HUES48 (cell line): ENCODE measurements at regions not wholly inside any gene's neighbourhood (a gene's known extent, or its start where the extent isn't known, plus 50 kb on each side); places are given as distances from the start of the nearest gene placed in this dataset.
"Not testable (repeated sequence)": the region's sequence is repeated elsewhere in the genome, so short reads cannot be mapped to it uniquely, and the experiment has no call there.

Source experiments
- H3K27ac ChIP-seq: one replicate; pipeline ENCODE4 v1.7.0; 2013; ENCODE audit warnings: low read depth, low read length, inconsistent platforms
- H3K27me3 ChIP-seq: 2 replicates; pipeline ENCODE4 v1.6.1; 2013; ENCODE audit warnings: mild to moderate bottlenecking, low read length; ENCODE audit not compliant: control insufficient read depth, insufficient read depth
- H3K36me3 ChIP-seq: 2 replicates; pipeline ENCODE4 v1.6.1; 2013; ENCODE audit warnings: low read length; ENCODE audit not compliant: control insufficient read depth, insufficient read depth
- H3K4me1 ChIP-seq: 2 replicates; pipeline ENCODE4 v1.6.1; 2013; ENCODE audit warnings: mild to moderate bottlenecking, low read length; ENCODE audit not compliant: control insufficient read depth, insufficient read depth
- H3K4me3 ChIP-seq: 2 replicates; pipeline ENCODE4 v1.5.1; 2013; ENCODE audit warnings: mild to moderate bottlenecking, low read depth, low read length
- H3K9ac ChIP-seq: 2 replicates; pipeline ENCODE4 v1.6.1; 2013; ENCODE audit warnings: mild to moderate bottlenecking, low read depth, low read length, moderate library complexity
- H3K9me3 ChIP-seq: 2 replicates; pipeline ENCODE4 v1.6.1; 2013; ENCODE audit warnings: low read length; ENCODE audit not compliant: control insufficient read depth, insufficient read depth

GRCh38 chr10:57692255-57692980 lies 575.3 kb downstream of the IPMK start:
- H3K4me3 ChIP-seq: no peak overlapping the region
- H3K9me3 ChIP-seq: no peaks in the 10 kb centered on the region
- H3K4me1 ChIP-seq: no peaks in the 10 kb centered on the region
- no peak overlapping the region for H3K27ac ChIP-seq
- H3K9ac ChIP-seq: no peak overlapping the region
- H3K27me3 ChIP-seq: no peaks in the 10 kb centered on the region
- H3K36me3 ChIP-seq: no peaks in the 10 kb centered on the region

GRCh38 chr10:57689596-57690297 lies 577.9 kb downstream of the IPMK start:
- H3K36me3 ChIP-seq: no peaks in the 10 kb centered on the region
- H3K27me3 ChIP-seq: no peaks in the 10 kb centered on the region
- H3K27ac ChIP-seq: no peak overlapping the region
- H3K9me3 ChIP-seq: no peaks in the 10 kb centered on the region
- H3K4me3 ChIP-seq: no peak overlapping the region
- H3K9ac ChIP-seq: no peak overlapping the region
- no peaks in the 10 kb centered on the region for H3K4me1 ChIP-seq

DNA sequence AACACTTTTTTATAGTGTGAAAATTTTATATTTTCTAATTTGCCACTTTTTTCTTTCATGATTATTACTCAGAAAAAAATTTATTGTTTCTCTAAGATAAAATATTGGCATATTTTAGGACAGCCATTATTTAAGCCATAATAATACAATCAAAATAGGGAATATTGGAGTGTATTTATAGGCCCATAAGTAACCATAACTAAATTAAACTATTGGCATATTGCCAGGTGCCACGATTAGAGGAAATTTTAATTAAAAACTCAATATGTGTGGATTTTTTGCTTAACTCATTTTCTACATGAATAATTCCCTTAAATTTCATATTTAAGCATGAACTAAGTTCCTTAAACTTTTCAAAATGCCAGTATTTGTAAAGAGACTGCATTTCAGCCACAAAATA lies 587.8 kb downstream of the IPMK start:
- Histone ChIP-seq H3K27ac (no peak overlapping the region), H3K27me3 (no peaks in the 10 kb centered on the region), H3K9ac (no peak overlapping the region), H3K9me3 (no peaks in the 10 kb centered on the region), H3K36me3 (no peaks in the 10 kb centered on the region), H3K4me3 (no peak overlapping the region), H3K4me1 (no peaks in the 10 kb centered on the region)

- H3K9ac ChIP-seq: no peak overlapping the region
- no peak overlapping the region for H3K27ac ChIP-seq
- no peak overlapping the region for H3K4me3 ChIP-seq
- H3K4me1 ChIP-seq: no peaks in the 10 kb centered on the region
- no peaks in the 10 kb centered on the region for H3K9me3 ChIP-seq
- H3K27me3 ChIP-seq: no peaks in the 10 kb centered on the region
- no peaks in the 10 kb centered on the region for H3K36me3 ChIP-seq
Measured at GRCh38 chr10:57675125-57675524, 592.6 kb downstream of the IPMK start.

DNA sequence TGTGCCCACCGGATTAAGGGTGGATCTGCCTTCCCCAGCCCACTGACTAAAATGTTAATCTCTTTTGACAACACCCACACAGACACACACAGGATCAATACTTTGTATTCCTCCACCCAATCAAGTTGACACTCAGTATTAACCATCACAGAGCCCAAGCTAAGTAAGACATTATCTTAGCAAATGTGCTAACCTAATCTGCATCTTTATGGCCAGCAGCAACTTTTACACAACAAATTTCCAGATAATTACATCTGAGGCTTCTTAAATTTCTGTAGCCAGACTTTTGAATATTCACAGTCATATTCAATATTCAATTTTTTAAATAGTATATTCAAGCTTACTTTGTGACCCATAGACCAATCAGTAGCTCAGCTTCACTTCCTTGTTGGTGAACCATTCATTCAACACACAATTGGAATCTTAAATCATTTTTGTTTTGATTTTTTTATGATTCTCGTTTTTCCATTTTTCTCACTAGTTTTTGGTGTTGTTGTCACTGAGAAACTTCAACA lies 594.2 kb downstream of the IPMK start:
- Histone ChIP-seq H3K27me3 (no peaks in the 10 kb centered on the region), H3K9me3 (no peaks in the 10 kb centered on the region), H3K9ac (no peak overlapping the region), H3K36me3 (no peaks in the 10 kb centered on the region), H3K4me1 (no peaks in the 10 kb centered on the region), H3K27ac (no peak overlapping the region), H3K4me3 (no peak overlapping the region)

DNA sequence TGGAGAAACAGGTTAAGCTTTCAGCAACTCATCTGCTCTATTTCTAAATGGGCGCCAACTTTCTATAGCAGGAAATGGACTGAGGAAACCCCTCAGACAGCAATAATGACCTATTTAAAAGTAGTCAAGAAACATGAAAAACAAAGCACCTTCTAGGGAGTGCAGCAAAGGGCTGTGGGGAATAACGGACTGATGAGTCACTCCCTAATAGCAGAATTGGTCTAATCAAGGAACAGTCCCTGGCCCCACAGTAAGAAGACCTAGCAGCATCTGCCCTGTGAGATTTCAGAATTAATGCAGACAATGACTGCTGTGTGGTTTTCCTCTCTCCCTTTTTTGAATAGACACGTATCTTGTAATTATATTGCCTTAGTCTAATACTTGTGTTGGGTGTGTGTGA lies 602.9 kb downstream of the IPMK start:
- Histone ChIP-seq H3K27ac (no peak overlapping the region), H3K9me3 (no peaks in the 10 kb centered on the region), H3K4me1 (no peaks in the 10 kb centered on the region), H3K4me3 (no peak overlapping the region), H3K36me3 (no peaks in the 10 kb centered on the region), H3K9ac (no peak overlapping the region), H3K27me3 (no peaks in the 10 kb centered on the region)

GRCh38 chr10:57663401-57663800 lies 604.3 kb downstream of the IPMK start:
- Histone ChIP-seq H3K9ac (no peak overlapping the region), H3K27me3 (no peaks in the 10 kb centered on the region), H3K36me3 (no peaks in the 10 kb centered on the region), H3K4me1 (0 out of 2 replicates have a peak, but pooled peaks cover 3% of the 10 kb centered on the region), H3K27ac (no peak overlapping the region), H3K9me3 (no peaks in the 10 kb centered on the region), H3K4me3 (no peak overlapping the region)

- 0 out of 2 replicates have a peak, but pooled peaks cover 5% of the 10 kb centered on the region for H3K4me1 ChIP-seq
- H3K9me3 ChIP-seq: no peaks in the 10 kb centered on the region
- H3K9ac ChIP-seq: no peak overlapping the region
- H3K36me3 ChIP-seq: no peaks in the 10 kb centered on the region
- H3K4me3 ChIP-seq: no peak overlapping the region
- H3K27me3 ChIP-seq: no peaks in the 10 kb centered on the region
- no peak overlapping the region for H3K27ac ChIP-seq
Measured at GRCh38 chr10:57661206-57661605, 606.5 kb downstream of the IPMK start.

DNA sequence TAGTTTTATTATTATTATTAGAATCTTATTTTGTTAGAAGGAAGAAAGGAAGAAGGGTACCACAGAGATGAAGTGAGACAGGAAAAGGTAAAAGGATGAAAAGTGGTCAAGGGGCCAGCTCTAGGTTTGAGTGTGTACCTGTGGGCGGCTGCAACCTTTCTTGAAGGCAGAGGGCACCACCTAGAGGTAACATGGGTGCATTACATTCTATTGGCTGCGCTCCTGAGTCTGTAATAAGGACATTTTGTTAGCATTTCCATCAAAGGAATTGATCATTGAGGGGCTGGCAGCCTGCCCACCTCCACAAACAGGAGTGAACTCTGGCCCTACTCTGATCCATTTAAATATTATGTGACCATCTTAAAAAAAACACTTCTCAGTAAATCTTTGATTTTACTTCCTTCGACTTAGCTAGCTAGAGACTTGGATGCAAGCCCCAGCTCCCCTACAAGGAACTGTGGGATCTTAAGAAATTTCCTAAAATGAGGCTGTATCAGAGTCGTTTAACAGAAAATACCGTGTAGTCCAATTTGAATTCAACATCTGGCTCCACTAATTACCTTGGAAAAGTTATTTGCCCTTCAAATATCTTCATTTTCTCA lies 610.4 kb downstream of the IPMK start:
- no peak overlapping the region for H3K27ac ChIP-seq
- no peak overlapping the region for H3K9ac ChIP-seq
- no peaks in the 10 kb centered on the region for H3K36me3 ChIP-seq
- 0 out of 2 replicates have a peak, but pooled peaks cover 5% of the 10 kb centered on the region for H3K4me1 ChIP-seq
- H3K27me3 ChIP-seq: no peaks in the 10 kb centered on the region
- no peak overlapping the region for H3K4me3 ChIP-seq
- H3K9me3 ChIP-seq: no peaks in the 10 kb centered on the region

- Histone ChIP-seq H3K9ac (no peak overlapping the region), H3K4me1 (0 out of 2 replicates have a peak, but pooled peaks cover 5% of the 10 kb centered on the region), H3K9me3 (no peaks in the 10 kb centered on the region), H3K27me3 (no peaks in the 10 kb centered on the region), H3K4me3 (no peak overlapping the region), H3K36me3 (no peaks in the 10 kb centered on the region), H3K27ac (no peak overlapping the region)
Measured at GRCh38 chr10:57654856-57655255, 612.8 kb downstream of the IPMK start.

DNA sequence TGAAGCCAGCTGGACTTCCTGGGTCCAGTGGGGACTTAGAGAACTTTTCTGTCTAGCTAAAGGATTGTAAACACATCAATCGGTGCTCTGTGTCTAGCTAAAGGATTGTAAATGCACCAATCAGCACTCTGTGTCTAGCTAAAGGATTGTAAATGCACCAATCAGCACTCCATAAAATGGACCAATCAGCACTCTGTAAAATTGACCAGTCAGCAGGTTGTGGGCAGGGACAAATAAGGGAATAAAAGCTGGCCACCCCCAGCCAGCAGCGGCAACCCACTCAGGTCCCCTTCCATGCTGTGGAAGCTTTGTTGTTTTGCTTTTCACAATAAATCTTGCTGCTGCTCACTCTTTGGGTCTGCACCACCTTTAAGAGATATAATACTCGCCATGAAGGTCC lies 622.6 kb downstream of the IPMK start:
- H3K9ac ChIP-seq, H3K4me3 ChIP-seq, H3K9me3 ChIP-seq, H3K27me3 ChIP-seq, H3K27ac ChIP-seq, H3K36me3 ChIP-seq, H3K4me1 ChIP-seq: not testable (repeated sequence)
